LNCaP clone FGC (cell line): ENCODE measurements at regions not wholly inside any gene's neighbourhood (a gene's known extent, or its start where the extent isn't known, plus 50 kb on each side); places are given as distances from the start of the nearest gene placed in this dataset.

Source experiments
- DNase-seq: peaks from one replicate; pipeline ENCODE4 v3.0.0-alpha.2; 2011; ENCODE audit warnings: low read depth
- H3K4me3 ChIP-seq: 2 replicates; pipeline ENCODE4 v1.5.1; 2011; ENCODE audit warnings: mild to moderate bottlenecking, low read depth, low read length, control low read depth
- TF ChIP-seq, protein P1 (sequence below): IDR thresholded peaks from 2 replicates; pipeline ENCODE4 v1.5.1; 2012; ENCODE audit warnings: mild to moderate bottlenecking; ENCODE audit not compliant: control insufficient read depth, insufficient read depth; ENCODE audit errors: extremely low read depth

GRCh38 chr6:78482801-78483552 is 384.4 kb upstream of the IRAK1BP1 start:
- no peak for DNase-seq
- H3K4me3 ChIP-seq = no peak overlapping the region
- TF ChIP-seq, protein P1, sequence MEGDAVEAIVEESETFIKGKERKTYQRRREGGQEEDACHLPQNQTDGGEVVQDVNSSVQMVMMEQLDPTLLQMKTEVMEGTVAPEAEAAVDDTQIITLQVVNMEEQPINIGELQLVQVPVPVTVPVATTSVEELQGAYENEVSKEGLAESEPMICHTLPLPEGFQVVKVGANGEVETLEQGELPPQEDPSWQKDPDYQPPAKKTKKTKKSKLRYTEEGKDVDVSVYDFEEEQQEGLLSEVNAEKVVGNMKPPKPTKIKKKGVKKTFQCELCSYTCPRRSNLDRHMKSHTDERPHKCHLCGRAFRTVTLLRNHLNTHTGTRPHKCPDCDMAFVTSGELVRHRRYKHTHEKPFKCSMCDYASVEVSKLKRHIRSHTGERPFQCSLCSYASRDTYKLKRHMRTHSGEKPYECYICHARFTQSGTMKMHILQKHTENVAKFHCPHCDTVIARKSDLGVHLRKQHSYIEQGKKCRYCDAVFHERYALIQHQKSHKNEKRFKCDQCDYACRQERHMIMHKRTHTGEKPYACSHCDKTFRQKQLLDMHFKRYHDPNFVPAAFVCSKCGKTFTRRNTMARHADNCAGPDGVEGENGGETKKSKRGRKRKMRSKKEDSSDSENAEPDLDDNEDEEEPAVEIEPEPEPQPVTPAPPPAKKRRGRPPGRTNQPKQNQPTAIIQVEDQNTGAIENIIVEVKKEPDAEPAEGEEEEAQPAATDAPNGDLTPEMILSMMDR = no peak

DNA sequence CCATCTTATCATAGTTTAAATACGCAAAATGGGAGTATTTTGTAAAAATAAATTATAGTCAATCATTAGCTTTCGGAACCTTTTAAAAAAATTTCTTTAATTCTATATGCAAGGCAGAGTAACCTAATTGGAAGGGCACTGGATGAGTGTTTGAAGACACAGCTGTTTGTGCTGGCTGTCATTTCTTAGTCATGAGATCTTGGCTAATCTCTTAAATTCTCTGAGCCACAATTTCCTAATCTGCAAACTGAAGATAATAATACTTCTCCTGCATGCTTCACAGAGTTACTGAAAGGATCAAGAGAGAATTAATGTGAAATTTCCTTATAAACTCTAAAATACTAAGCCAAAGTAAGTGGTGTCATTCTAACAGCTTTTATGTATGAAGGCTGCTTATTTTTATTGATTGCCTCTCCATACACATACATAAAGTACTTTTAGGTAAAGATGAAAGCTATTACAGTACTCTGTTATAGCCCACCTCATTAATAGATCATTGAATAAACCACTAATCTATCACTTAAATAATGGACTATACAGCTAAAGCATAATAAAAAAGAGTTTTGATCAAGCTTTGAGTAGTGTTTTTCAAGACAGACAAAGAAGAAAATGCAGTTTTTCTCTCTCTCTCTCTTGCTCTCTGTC is 383.7 kb upstream of the IRAK1BP1 start:
- TF ChIP-seq, protein P1 = no peak
- DNase-seq = no peak
- H3K4me3 ChIP-seq = no peak overlapping the region

DNA sequence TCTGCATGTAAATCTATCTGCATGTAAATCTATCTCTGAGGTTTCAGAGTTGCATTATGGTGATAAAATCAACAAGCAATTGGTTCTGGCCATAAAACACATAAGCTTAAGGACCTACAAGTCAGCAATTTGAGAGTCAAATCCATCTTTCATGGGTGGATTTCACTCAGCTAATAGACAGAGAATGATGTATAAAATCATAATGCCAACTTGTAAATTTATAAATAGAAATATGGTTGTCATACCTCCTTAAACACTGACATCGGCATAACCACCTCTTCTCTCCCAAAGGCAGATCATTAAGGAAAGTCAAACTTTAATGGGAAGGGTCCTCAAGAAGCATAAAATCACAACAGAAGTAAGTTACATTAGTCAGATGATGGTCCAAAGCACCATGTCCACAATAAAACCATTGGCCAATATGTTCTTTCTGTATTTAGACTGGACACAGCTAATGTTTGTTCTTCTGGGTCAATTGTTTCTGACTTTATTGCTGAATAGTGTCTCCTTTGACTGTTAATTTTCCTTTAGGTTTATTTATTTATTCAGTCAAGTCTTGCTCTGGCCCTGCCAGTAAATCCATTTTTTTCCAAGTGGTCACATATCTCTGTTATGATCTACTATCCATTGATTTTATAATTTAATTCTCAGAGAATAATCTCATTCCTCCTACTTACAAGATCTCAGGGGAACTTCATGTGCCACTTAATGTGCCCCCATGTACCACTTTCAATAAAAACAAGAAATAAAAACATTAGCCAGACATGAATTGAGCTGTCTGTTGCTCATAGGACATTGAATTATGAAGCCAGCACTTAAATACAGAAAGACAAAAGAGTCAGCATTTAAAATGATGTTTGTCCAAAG is 382.9 kb upstream of the IRAK1BP1 start:
- TF ChIP-seq, protein P1 = no peak
- no peak overlapping the region for H3K4me3 ChIP-seq
- DNase-seq = peak; percentile 79

DNA sequence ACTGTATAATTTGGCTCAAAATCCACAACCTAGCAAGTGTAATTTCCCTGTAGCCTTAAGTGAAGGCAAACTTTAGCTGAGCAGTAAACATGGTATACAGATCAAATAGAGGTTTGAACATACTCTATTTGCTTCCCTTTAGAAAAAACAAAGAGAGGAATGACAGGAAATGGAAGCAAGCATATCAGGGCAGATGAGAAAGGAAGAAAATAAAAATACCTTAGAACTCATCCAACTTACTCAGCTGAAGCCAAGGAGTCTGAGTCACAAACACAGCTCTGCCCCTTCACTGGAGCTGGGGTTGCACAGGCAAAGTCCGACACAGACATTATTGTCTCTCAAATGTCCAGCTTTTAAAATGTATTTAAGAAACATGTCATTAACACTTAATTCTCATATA is 379.9 kb upstream of the IRAK1BP1 start:
- TF ChIP-seq, protein P1 = no peak
- peak; percentile 36 for DNase-seq
- no peak overlapping the region for H3K4me3 ChIP-seq

DNA sequence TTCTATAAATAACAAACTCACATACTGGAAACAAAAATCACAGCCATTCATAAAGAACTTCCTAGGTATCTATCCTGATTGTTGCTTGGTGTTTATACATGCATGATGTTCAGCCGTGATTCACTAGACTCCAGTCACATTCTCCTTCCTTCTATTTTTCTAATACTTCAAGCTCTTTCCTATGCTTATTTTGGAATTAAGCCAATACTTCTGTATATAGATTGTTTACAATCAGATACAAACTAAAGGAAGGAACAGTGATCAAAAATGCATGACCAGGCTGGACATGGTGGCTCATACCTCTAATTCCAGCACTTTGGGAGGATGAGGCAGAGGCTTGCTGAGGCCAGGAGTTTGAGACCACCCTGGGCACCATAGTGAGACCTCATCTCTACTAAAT is 377.5 kb upstream of the IRAK1BP1 start:
- TF ChIP-seq, protein P1 = no peak
- no peak overlapping the region for H3K4me3 ChIP-seq
- no peak for DNase-seq

GRCh38 chr6:78492351-78493017 is 374.9 kb upstream of the IRAK1BP1 start:
- DNase-seq = no peak
- TF ChIP-seq, protein P1 = no peak
- H3K4me3 ChIP-seq = no peak overlapping the region
